ENCODE measurements at regions not wholly inside any gene's neighbourhood (a gene's known extent, or its start where the extent isn't known, plus 50 kb on each side); places are given as distances from the start of the nearest gene placed in this dataset.

- TF ChIP-seq CTCF (IDR thresholded peaks at IDR 0.05; ENCODE audit: low read depth, low read length), result no peak
- no peak for DNase-seq (ENCODE audit: extremely low read depth, low read depth)
Observed at GRCh38 chr10:131686781-131687420, 213.9 kb upstream of the PPP2R2D start.

GRCh38 chr10:131688304-131688703 lies 212.5 kb upstream of the PPP2R2D start:
- no peak for DNase-seq (ENCODE audit: extremely low read depth, low read depth)
- TF ChIP-seq CTCF (IDR thresholded peaks at IDR 0.05; ENCODE audit: low read depth, low read length), result no peak

GRCh38 chr10:131689016-131689415 lies 211.8 kb upstream of the PPP2R2D start:
- DNase-seq (ENCODE audit: extremely low read depth, low read depth), result no peak
- no peak for TF ChIP-seq CTCF (IDR thresholded peaks at IDR 0.05; ENCODE audit: low read depth, low read length)

GRCh38 chr10:131689486-131689885 lies 211.3 kb upstream of the PPP2R2D start:
- DNase-seq (ENCODE audit: extremely low read depth, low read depth), result no peak
- no peak for TF ChIP-seq CTCF (IDR thresholded peaks at IDR 0.05; ENCODE audit: low read depth, low read length)

GRCh38 chr10:131689954-131690757 lies 210.7 kb upstream of the PPP2R2D start:
- TF ChIP-seq CTCF (IDR thresholded peaks at IDR 0.05; ENCODE audit: low read depth, low read length), result no peak
- no peak for DNase-seq (ENCODE audit: extremely low read depth, low read depth)

GRCh38 chr10:131690805-131691239 lies 210.0 kb upstream of the PPP2R2D start:
- TF ChIP-seq CTCF (IDR thresholded peaks at IDR 0.05; ENCODE audit: low read depth, low read length), result no peak
- no peak for DNase-seq (ENCODE audit: extremely low read depth, low read depth)

GRCh38 chr10:131691481-131692090 lies 209.2 kb upstream of the PPP2R2D start:
- TF ChIP-seq CTCF (IDR thresholded peaks at IDR 0.05; ENCODE audit: low read depth, low read length), result no peak
- DNase-seq (ENCODE audit: extremely low read depth, low read depth), result no peak
